ENCODE measurements at regions not wholly inside any gene's neighbourhood (a gene's known extent, or its start where the extent isn't known, plus 50 kb on each side); places are given as distances from the start of the nearest gene placed in this dataset.
"Not testable (repeated sequence)": the region's sequence is repeated elsewhere in the genome, so short reads cannot be mapped to it uniquely, and the experiment has no call there.

- no peak for DNase-seq
Measured at GRCh38 chr5:152456815-152457443, 51.9 kb upstream of the NMUR2 start.

- no peak for DNase-seq
Measured at GRCh38 chr5:152462021-152462721, 57.1 kb upstream of the NMUR2 start.

- DNase-seq, result no peak
Measured at GRCh38 chr5:152464048-152464447, 59.0 kb upstream of the NMUR2 start.

- DNase-seq, result no peak
Measured at GRCh38 chr5:152465140-152465539, 60.1 kb upstream of the NMUR2 start.

- no peak for DNase-seq
Measured at GRCh38 chr5:152466085-152466745, 61.1 kb upstream of the NMUR2 start.

- DNase-seq, result no peak
Measured at GRCh38 chr5:152470167-152470566, 65.1 kb upstream of the NMUR2 start.

- no peak for DNase-seq
Measured at GRCh38 chr5:152472083-152472482, 67.0 kb upstream of the NMUR2 start.

- no peak for DNase-seq
Measured at GRCh38 chr5:152474961-152475360, 69.9 kb upstream of the NMUR2 start.

- no peak for DNase-seq
Measured at GRCh38 chr5:152477536-152477935, 72.5 kb upstream of the NMUR2 start.

GRCh38 chr5:152479866-152480265 is 74.8 kb upstream of the NMUR2 start:
- not testable (repeated sequence) for DNase-seq

- DNase-seq, result not testable (repeated sequence)
Measured at GRCh38 chr5:152480677-152481076, 75.6 kb upstream of the NMUR2 start.

GRCh38 chr5:152487130-152487529 is 82.1 kb upstream of the NMUR2 start:
- no peak for DNase-seq

- no peak for DNase-seq
Measured at GRCh38 chr5:152488869-152489268, 83.8 kb upstream of the NMUR2 start.

GRCh38 chr5:152499814-152500535 is 94.9 kb upstream of the NMUR2 start:
- DNase-seq, result no peak

- no peak for DNase-seq
Measured at GRCh38 chr5:152501294-152501693, 96.2 kb upstream of the NMUR2 start.

GRCh38 chr5:152503206-152503605 is 98.1 kb upstream of the NMUR2 start:
- DNase-seq, result no peak

GRCh38 chr5:152505442-152506042 is 100.5 kb upstream of the NMUR2 start:
- DNase-seq, result peak; percentile 36 to 51

- DNase-seq, result no peak
Measured at GRCh38 chr5:152511120-152511519, 106.0 kb upstream of the NMUR2 start.

GRCh38 chr5:152511531-152512132 is 106.6 kb upstream of the NMUR2 start:
- no peak for DNase-seq

GRCh38 chr5:152514827-152515397 is 109.8 kb upstream of the NMUR2 start:
- DNase-seq, result peak; percentile 9 to 11

- DNase-seq, result no peak
Measured at GRCh38 chr5:152523964-152524363, 118.9 kb upstream of the NMUR2 start.

- DNase-seq, result no peak
Measured at GRCh38 chr5:152527358-152528052, 122.4 kb upstream of the NMUR2 start.
